ENCODE measurements at regions not wholly inside any gene's neighbourhood (a gene's known extent, or its start where the extent isn't known, plus 50 kb on each side); places are given as distances from the start of the nearest gene placed in this dataset.
A peak's percentile ranks its signal among the peaks of the same experiment; 100 is the strongest.

DNA sequence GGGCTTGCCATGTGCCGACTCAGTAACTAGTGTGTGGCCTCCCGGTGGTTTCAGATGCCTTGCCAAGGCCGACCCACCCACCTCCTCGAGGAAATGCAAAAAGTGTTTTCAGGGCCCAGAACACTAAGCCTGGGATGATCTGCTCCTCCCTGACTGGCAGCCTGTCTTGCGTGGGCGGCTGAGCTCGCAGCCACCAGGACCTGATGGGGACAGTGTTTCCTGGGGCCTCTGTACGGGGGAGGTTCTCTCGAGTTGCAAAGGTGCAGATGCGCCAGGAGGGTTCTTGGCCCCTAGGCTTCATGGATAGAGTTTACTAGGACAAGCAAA is 85.2 kb downstream of the GLI2 start:
- no peak overlapping the region for H3K4me3 ChIP-seq (ENCODE audit: low read depth, low read length)
- peaks cover 53% of the 10 kb centered on the region for H3K4me1 ChIP-seq (ENCODE audit: control insufficient read depth, insufficient read depth, low read length)
- peaks cover 5% of the 10 kb centered on the region; the same call in 1 of the 2 replicates for H3K36me3 ChIP-seq (ENCODE audit: control insufficient read depth, insufficient read depth, low read length)
- peak overlapping the region; percentile 54 for H3K27ac ChIP-seq (ENCODE audit: low read depth, low read length)
- no peaks in the 10 kb centered on the region for H3K27me3 ChIP-seq (ENCODE audit: control insufficient read depth, insufficient read depth, low read length)
- H3K9me3 ChIP-seq (ENCODE audit: control insufficient read depth, insufficient read depth, low read length) = no peaks in the 10 kb centered on the region
- no peak overlapping the region; the same call in 1 of the 2 replicates for H3K9ac ChIP-seq (ENCODE audit: low read depth, low read length)

DNA sequence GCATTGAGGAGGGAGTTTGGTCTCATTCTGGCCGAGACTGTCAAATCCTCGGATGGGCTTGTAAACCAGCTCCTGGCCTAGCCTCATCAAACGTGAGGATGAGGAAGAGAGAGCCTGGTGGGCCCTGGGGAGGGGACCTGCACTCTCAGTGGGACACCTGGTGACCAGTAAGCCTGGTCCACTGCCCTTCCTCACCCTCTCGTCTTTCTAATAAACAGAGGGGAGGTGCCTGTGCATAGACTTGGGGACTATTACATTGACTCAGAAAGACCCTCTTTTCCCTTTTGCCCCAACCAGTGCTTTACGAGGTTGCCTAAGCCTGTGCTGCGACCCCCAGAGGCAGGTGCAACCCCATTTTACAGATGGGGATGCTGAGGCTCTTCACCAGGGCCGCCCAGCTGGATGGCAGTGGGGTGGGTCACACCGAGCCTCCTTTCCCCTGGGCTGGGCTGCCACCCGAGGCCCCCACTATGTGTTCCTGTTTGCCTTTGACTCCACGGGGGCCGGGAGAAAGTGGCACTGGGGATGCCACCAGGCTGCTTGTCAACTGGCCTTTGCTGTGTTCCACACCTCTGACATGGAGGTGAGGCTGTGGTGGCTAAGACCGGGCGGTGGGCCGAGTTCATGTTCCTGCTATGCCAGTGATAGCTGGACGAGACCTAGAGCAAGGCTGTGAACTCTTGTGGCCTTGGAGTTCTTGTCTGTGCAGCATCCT is 85.9 kb downstream of the GLI2 start:
- no peaks in the 10 kb centered on the region for H3K27me3 ChIP-seq (ENCODE audit: control insufficient read depth, insufficient read depth, low read length)
- peaks cover 53% of the 10 kb centered on the region for H3K4me1 ChIP-seq (ENCODE audit: control insufficient read depth, insufficient read depth, low read length)
- peaks cover 5% of the 10 kb centered on the region; the same call in 1 of the 2 replicates for H3K36me3 ChIP-seq (ENCODE audit: control insufficient read depth, insufficient read depth, low read length)
- H3K27ac ChIP-seq (ENCODE audit: low read depth, low read length) = no peak overlapping the region
- H3K4me3 ChIP-seq (ENCODE audit: low read depth, low read length) = no peak overlapping the region
- H3K9me3 ChIP-seq (ENCODE audit: control insufficient read depth, insufficient read depth, low read length) = no peaks in the 10 kb centered on the region
- H3K9ac ChIP-seq (ENCODE audit: low read depth, low read length) = no peak overlapping the region

DNA sequence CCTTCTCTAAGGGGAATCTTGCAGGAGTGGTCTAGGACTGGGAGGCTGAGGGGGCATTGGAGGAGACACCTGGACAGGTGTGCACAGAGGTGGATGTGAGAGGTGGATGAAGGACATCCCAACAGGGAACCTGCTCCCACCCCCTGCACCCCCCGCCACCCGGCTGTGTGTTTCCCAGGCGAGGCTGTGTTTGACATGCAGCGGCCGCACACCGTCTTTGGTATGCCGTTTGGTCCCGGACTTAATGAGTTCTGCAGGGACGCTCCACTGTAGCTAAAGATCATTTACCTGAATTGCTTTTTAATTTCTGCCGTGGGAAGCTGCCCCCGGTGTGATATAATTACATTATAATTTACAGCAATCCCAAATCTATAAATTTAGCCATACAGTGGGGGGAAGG is 87.3 kb downstream of the GLI2 start:
- H3K36me3 ChIP-seq (ENCODE audit: control insufficient read depth, insufficient read depth, low read length) = peaks cover 5% of the 10 kb centered on the region; the same call in 1 of the 2 replicates
- H3K9ac ChIP-seq (ENCODE audit: low read depth, low read length) = no peak overlapping the region
- H3K27me3 ChIP-seq (ENCODE audit: control insufficient read depth, insufficient read depth, low read length) = no peaks in the 10 kb centered on the region
- H3K27ac ChIP-seq (ENCODE audit: low read depth, low read length) = no peak overlapping the region
- H3K4me3 ChIP-seq (ENCODE audit: low read depth, low read length) = no peak overlapping the region
- H3K9me3 ChIP-seq (ENCODE audit: control insufficient read depth, insufficient read depth, low read length) = no peaks in the 10 kb centered on the region
- peaks cover 50% of the 10 kb centered on the region for H3K4me1 ChIP-seq (ENCODE audit: control insufficient read depth, insufficient read depth, low read length)

DNA sequence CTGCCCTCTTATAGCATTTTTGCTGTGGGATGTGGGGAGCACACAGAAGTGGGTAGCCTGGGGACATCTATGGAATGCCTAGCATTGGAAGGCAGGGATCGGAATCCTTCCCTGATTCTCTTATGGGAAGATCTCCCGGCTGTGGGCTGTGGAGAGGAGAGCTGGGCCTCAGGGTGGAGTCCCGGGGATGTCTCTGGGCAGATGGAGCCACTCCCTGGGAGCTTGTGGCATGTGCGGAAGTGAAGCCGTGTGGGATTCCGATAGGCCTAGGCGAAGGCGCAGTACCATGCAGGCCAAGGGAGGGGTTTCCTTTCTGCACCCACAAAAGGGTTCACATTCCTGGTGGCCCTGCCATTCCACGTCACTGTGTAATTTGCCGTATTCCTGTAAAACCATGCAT is 87.9 kb downstream of the GLI2 start:
- peaks cover 44% of the 10 kb centered on the region for H3K4me1 ChIP-seq (ENCODE audit: control insufficient read depth, insufficient read depth, low read length)
- H3K27me3 ChIP-seq (ENCODE audit: control insufficient read depth, insufficient read depth, low read length) = no peaks in the 10 kb centered on the region
- no peak overlapping the region for H3K4me3 ChIP-seq (ENCODE audit: low read depth, low read length)
- no peaks in the 10 kb centered on the region for H3K9me3 ChIP-seq (ENCODE audit: control insufficient read depth, insufficient read depth, low read length)
- H3K27ac ChIP-seq (ENCODE audit: low read depth, low read length) = no peak overlapping the region
- H3K36me3 ChIP-seq (ENCODE audit: control insufficient read depth, insufficient read depth, low read length) = peaks cover 5% of the 10 kb centered on the region; the same call in 1 of the 2 replicates
- no peak overlapping the region for H3K9ac ChIP-seq (ENCODE audit: low read depth, low read length)

DNA sequence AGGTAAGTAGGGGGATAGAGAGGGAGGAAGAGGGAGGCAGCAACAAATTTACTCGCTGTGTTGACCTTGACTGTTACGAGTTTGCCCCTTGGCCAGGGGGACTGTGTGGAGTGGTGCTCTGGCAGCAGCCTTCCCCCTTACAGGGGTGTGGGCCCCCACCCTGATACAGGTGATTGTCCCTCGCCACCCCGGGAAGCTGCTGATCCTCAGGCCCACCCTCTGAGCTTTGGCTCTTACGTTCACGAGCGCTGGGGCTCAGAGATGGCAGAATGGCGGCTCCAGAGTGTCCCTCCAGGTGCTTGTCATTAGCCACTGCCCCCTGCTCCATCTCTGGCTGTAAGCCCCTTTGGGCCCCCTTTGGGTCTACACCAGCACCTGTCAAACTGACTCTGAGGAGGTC is 88.6 kb downstream of the GLI2 start:
- Histone ChIP-seq H3K4me1 (ENCODE audit: control insufficient read depth, insufficient read depth, low read length) (peaks cover 44% of the 10 kb centered on the region), H3K9ac (ENCODE audit: low read depth, low read length) (no peak overlapping the region), H3K9me3 (ENCODE audit: control insufficient read depth, insufficient read depth, low read length) (no peaks in the 10 kb centered on the region), H3K4me3 (ENCODE audit: low read depth, low read length) (no peak overlapping the region), H3K27ac (ENCODE audit: low read depth, low read length) (no peak overlapping the region), H3K36me3 (ENCODE audit: control insufficient read depth, insufficient read depth, low read length) (peaks cover 5% of the 10 kb centered on the region; the same call in 1 of the 2 replicates), H3K27me3 (ENCODE audit: control insufficient read depth, insufficient read depth, low read length) (no peaks in the 10 kb centered on the region)

DNA sequence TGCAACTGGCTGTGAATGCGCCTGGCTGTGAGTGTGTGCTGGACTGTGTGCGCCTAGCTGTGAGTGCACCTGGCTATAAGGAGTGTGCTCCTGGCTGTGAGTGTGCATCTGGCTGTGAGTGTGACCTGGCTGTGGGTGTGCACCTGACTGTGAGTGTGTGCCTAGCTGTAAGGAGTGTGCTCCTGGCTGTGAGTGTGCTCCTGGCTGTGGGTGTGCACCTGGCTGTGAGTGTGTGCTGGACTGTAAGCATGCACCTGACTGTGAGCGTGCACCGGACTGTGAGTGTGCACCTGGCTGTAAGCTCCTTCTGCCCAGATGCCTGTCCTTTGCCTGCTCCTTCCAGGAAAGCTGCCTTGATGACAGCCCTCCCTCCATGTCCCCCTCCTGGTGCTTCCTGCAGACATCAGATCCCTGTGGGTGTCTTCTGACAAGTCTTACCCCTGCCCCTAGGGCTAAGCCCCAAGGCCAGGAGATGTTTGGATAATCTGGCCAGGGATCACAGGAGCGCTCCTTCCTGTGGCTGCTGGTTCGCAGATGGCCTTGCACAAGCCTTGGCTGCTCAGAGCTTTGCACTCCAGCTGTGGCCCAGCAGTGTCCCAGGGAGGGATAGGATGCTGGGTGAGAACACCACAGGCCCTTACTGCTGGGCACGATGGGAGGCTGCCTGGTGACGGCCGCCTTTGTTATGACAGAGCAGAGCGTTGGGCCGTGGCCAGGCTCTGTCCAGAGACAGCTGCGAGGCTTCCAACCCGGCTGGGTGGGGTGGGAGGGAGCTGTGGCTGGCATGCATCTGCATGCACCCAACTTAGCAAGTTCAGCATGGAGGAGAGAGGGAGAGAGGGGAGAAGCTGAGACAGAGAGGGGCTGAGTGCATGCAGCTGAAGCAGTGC is 89.9 kb downstream of the GLI2 start:
- Histone ChIP-seq H3K36me3 (ENCODE audit: control insufficient read depth, insufficient read depth, low read length) (peaks cover 5% of the 10 kb centered on the region; the same call in 1 of the 2 replicates), H3K4me3 (ENCODE audit: low read depth, low read length) (no peak overlapping the region), H3K4me1 (ENCODE audit: control insufficient read depth, insufficient read depth, low read length) (peaks cover 31% of the 10 kb centered on the region), H3K27me3 (ENCODE audit: control insufficient read depth, insufficient read depth, low read length) (no peaks in the 10 kb centered on the region), H3K9ac (ENCODE audit: low read depth, low read length) (no peak overlapping the region), H3K27ac (ENCODE audit: low read depth, low read length) (peak overlapping the region; percentile 27), H3K9me3 (ENCODE audit: control insufficient read depth, insufficient read depth, low read length) (no peaks in the 10 kb centered on the region)

DNA sequence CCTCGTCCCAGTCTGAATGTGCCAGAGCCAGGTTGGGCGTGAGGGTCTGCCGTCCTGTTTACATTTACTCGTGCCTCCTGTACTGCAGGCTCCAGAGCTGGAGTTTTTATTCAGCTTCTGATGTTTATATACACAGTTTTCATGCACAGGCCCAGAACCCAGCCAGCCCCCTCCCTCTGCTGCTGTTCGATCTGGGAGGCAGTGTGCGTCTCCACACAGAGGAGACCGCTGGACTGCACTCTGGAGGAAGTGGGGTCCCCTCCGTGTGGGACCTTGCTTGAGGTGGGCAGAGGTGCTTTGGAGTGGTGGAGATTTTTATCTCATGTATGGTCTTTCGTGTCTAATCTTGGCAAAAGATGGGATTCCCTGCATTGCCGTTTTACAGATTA is 90.6 kb downstream of the GLI2 start:
- Histone ChIP-seq H3K9ac (ENCODE audit: low read depth, low read length) (no peak overlapping the region), H3K36me3 (ENCODE audit: control insufficient read depth, insufficient read depth, low read length) (peaks cover 5% of the 10 kb centered on the region; the same call in 1 of the 2 replicates), H3K27me3 (ENCODE audit: control insufficient read depth, insufficient read depth, low read length) (no peaks in the 10 kb centered on the region), H3K27ac (ENCODE audit: low read depth, low read length) (no peak overlapping the region), H3K4me3 (ENCODE audit: low read depth, low read length) (no peak overlapping the region), H3K4me1 (ENCODE audit: control insufficient read depth, insufficient read depth, low read length) (peaks cover 24% of the 10 kb centered on the region), H3K9me3 (ENCODE audit: control insufficient read depth, insufficient read depth, low read length) (no peaks in the 10 kb centered on the region)

DNA sequence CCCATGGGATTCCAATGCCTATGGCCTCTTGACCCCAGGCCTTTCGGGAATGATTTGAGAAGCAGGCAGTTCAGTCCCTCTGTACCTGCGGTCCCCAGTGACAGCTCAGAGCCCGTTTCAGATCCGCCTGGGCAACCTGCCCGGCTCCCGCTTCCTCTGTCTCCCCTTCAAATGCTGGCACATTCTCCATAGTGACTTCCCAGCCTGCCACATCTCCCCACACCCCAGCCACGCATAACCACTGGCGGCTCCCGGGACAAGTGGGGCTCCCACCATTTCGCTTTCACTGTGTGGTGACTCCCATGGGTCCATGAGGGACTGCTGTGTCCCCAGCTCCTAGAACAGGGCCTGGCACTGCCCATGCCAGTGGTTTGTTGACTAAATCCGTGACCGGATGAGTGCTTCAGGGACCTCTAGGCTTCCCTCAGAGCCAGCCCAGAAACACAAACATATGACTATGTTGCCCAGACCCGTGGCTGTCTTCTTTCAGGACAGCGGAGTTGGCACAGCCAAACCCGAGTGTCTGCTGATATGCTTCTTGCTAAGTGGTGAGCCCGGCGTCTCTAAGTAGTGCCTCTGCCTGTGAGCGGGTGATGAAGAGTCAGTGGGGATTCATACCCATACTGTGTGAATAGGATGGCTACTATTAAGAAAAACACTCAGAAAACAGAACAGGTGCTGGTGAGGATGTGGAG is 91.2 kb downstream of the GLI2 start:
- no peak overlapping the region for H3K27ac ChIP-seq (ENCODE audit: low read depth, low read length)
- no peaks in the 10 kb centered on the region for H3K9me3 ChIP-seq (ENCODE audit: control insufficient read depth, insufficient read depth, low read length)
- no peak overlapping the region for H3K9ac ChIP-seq (ENCODE audit: low read depth, low read length)
- no peak overlapping the region for H3K4me3 ChIP-seq (ENCODE audit: low read depth, low read length)
- H3K36me3 ChIP-seq (ENCODE audit: control insufficient read depth, insufficient read depth, low read length) = peaks cover 5% of the 10 kb centered on the region; the same call in 1 of the 2 replicates
- peaks cover 24% of the 10 kb centered on the region for H3K4me1 ChIP-seq (ENCODE audit: control insufficient read depth, insufficient read depth, low read length)
- H3K27me3 ChIP-seq (ENCODE audit: control insufficient read depth, insufficient read depth, low read length) = no peaks in the 10 kb centered on the region

DNA sequence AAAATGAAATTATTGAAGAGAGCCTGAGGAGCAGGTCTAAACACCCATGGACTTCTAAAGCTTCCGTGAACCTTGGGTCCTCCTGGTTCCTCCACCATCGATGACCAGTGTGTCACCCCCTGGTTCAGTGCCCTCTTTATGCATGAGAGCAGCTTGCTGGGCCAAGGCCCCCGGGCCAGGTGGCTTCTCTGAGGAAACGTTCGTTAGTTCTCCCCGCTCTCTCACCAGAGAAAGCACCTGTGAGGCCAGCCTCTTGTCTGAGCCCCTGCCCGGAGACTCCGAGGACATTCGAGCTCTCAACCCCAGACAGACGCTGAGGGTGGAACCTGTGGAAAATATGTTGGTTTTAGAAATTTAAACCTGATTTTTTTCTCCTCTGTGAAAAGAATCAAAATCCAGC is 92.4 kb downstream of the GLI2 start:
- no peak overlapping the region for H3K27ac ChIP-seq (ENCODE audit: low read depth, low read length)
- no peaks in the 10 kb centered on the region for H3K9me3 ChIP-seq (ENCODE audit: control insufficient read depth, insufficient read depth, low read length)
- H3K36me3 ChIP-seq (ENCODE audit: control insufficient read depth, insufficient read depth, low read length) = peaks cover 5% of the 10 kb centered on the region; the same call in 1 of the 2 replicates
- no peaks in the 10 kb centered on the region for H3K27me3 ChIP-seq (ENCODE audit: control insufficient read depth, insufficient read depth, low read length)
- peaks cover 15% of the 10 kb centered on the region for H3K4me1 ChIP-seq (ENCODE audit: control insufficient read depth, insufficient read depth, low read length)
- H3K4me3 ChIP-seq (ENCODE audit: low read depth, low read length) = no peak overlapping the region
- H3K9ac ChIP-seq (ENCODE audit: low read depth, low read length) = no peak overlapping the region

DNA sequence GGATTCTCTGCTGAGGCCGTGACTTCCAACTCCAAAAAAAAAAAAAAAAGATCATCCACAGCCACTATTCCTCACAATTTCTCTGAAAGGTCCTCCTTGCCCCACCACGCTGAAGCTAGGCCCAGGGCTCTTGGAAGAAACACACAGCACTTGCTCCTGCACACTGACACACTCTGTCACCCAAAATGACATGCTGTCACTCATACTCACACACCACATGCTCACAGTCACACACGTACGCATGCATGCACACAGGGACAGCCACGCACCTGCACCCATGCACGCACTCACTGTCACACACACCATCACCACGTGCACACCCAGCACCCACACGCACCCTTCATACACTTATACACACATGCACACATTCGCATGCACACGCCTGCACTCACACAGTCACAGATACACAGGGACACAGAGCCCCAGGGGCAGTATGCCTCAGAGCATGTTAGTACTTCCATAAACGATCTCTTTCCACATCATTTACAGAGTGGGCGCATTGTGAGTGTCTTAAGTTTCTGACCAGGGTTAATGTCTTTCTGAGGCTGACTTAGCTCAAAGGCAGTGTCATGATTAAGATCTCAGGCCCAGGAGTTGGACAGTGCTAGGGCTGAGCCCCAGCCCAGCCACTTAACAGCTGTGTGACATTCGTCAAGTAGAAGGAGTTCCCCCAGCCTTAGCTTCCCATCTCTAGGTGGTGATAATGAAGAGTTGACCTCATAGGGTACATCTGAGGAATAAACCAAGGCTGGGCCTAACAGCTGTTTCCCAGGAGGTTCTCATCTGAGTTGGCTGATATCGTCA is 93.4 kb downstream of the GLI2 start:
- no peak overlapping the region for H3K4me3 ChIP-seq (ENCODE audit: low read depth, low read length)
- no peaks in the 10 kb centered on the region for H3K27me3 ChIP-seq (ENCODE audit: control insufficient read depth, insufficient read depth, low read length)
- H3K4me1 ChIP-seq (ENCODE audit: control insufficient read depth, insufficient read depth, low read length) = peaks cover 21% of the 10 kb centered on the region
- peaks cover 5% of the 10 kb centered on the region; the same call in 1 of the 2 replicates for H3K36me3 ChIP-seq (ENCODE audit: control insufficient read depth, insufficient read depth, low read length)
- no peaks in the 10 kb centered on the region for H3K9me3 ChIP-seq (ENCODE audit: control insufficient read depth, insufficient read depth, low read length)
- no peak overlapping the region for H3K27ac ChIP-seq (ENCODE audit: low read depth, low read length)
- H3K9ac ChIP-seq (ENCODE audit: low read depth, low read length) = no peak overlapping the region

Measured in HUES48 (cell line).